Tibial artery (tissue), 4 donors: ENCODE measurements at regions not wholly inside any gene's neighbourhood (a gene's known extent, or its start where the extent isn't known, plus 50 kb on each side); places are given as distances from the start of the nearest gene placed in this dataset.

Experiments used
- DNase-seq, 2 donors: peaks; one replicate each; pipeline ENCODE4 v3.0.0-alpha.2; 2019
- H3K27ac ChIP-seq, 2 donors: fragments of 200-600 bp; sonication (generic) in 1 of 2; 1 replicate in 1 of 2; 2 replicates in 1 of 2; pipeline ENCODE4 v1.5.1; 2018 to 2019; ENCODE audit warnings: mild to moderate bottlenecking in 1 of 2
- H3K27me3 ChIP-seq, 2 donors: fragments of 200-600 bp; sonication (generic) in 1 of 2; one replicate each; pipeline versions ENCODE4 v1.5.1 to v1.6.0; 2016 to 2019
- H3K36me3 ChIP-seq, 3 donors: fragments of 200-600 bp; sonication (generic) in 2 of 3; one replicate each; pipeline ENCODE4 v1.5.1; 2016 to 2019; ENCODE audit warnings: mild to moderate bottlenecking in 2 of 3
- H3K4me1 ChIP-seq, 4 donors: fragments of 200-600 bp; sonication (generic) in 2 of 4; 1 replicate in 3 of 4; 2 replicates in 1 of 4; pipeline ENCODE4 v1.5.1; 2016 to 2019
- H3K4me3 ChIP-seq, 2 donors: fragments of 200-600 bp; sonication (generic) in 1 of 2; 1 replicate in 1 of 2; 2 replicates in 1 of 2; pipeline ENCODE4 v1.5.1; 2018 to 2019; ENCODE audit warnings: mild to moderate bottlenecking in 2 of 2
- H3K9me3 ChIP-seq, 3 donors: fragments of 200-600 bp; sonication (generic) in 1 of 3; one replicate each; pipeline ENCODE4 v1.5.1; 2016 to 2019
- CTCF ChIP-seq, 2 experiments: fragments of 200-600 bp in 1 of 2; fragments of 450-650 bp in 1 of 2; IDR thresholded peaks; one replicate each; pipeline ENCODE4 v1.5.1; 2017 to 2019; ENCODE audit warnings: antibody characterized with exemption in 2 of 2, mild to moderate bottlenecking in 1 of 2, moderate library complexity in 1 of 2
- intact Hi-C: fragments of 100-400 bp; cut with DNase I; formaldehyde crosslinking; loops from one replicate; pipeline ENCODE4 v1.15.0; 2023; ENCODE audit warnings: low total_unique reads

GRCh38 chr6:25032934-25033333 lies 97.2 kb upstream of the RIPOR2 start:
- H3K27ac ChIP-seq = no peak overlapping the region
- H3K9me3 ChIP-seq = no peaks in the 10 kb centered on the region
- no peak for TF ChIP-seq CTCF (IDR thresholded peaks at IDR 0.05)
- no peak for DNase-seq
- intact Hi-C loops = no loop called here
- H3K4me3 ChIP-seq = no peak overlapping the region
- no peaks in the 10 kb centered on the region for H3K27me3 ChIP-seq
- no peaks in the 10 kb centered on the region for H3K4me1 ChIP-seq
- H3K36me3 ChIP-seq = no peaks in the 10 kb centered on the region

- H3K27ac ChIP-seq = no peak overlapping the region
- no peak for TF ChIP-seq CTCF (IDR thresholded peaks at IDR 0.05)
- H3K36me3 ChIP-seq = no peaks in the 10 kb centered on the region
- no peaks in the 10 kb centered on the region for H3K4me1 ChIP-seq
- no peak overlapping the region for H3K4me3 ChIP-seq
- intact Hi-C loops = no loop called here
- H3K27me3 ChIP-seq = no peaks in the 10 kb centered on the region
- H3K9me3 ChIP-seq = no peaks in the 10 kb centered on the region
- DNase-seq = no peak
Observed at GRCh38 chr6:25034431-25034921, 98.7 kb upstream of the RIPOR2 start.

GRCh38 chr6:25035174-25035511 lies 99.4 kb upstream of the RIPOR2 start:
- no peak overlapping the region for H3K27ac ChIP-seq
- intact Hi-C loops = no loop called here
- no peaks in the 10 kb centered on the region for H3K36me3 ChIP-seq
- no peak for TF ChIP-seq CTCF (IDR thresholded peaks at IDR 0.05)
- H3K4me1 ChIP-seq = no peaks in the 10 kb centered on the region
- H3K27me3 ChIP-seq = no peaks in the 10 kb centered on the region
- H3K4me3 ChIP-seq = no peak overlapping the region
- DNase-seq = no peak
- no peaks in the 10 kb centered on the region for H3K9me3 ChIP-seq

- Histone ChIP-seq H3K36me3 (no peaks in the 10 kb centered on the region), H3K9me3 (no peaks in the 10 kb centered on the region), H3K4me3 (no peak overlapping the region), H3K27ac (no peak overlapping the region), H3K4me1 (no peaks in the 10 kb centered on the region), H3K27me3 (no peaks in the 10 kb centered on the region)
- TF ChIP-seq CTCF (IDR thresholded peaks at IDR 0.05) = no peak
- no peak for DNase-seq
- intact Hi-C loops = no loop called here
Observed at GRCh38 chr6:25035512-25036435, 100.0 kb upstream of the RIPOR2 start.

- Histone ChIP-seq H3K27ac (no peak overlapping the region), H3K4me1 (no peaks in the 10 kb centered on the region), H3K9me3 (no peaks in the 10 kb centered on the region), H3K36me3 (no peaks in the 10 kb centered on the region), H3K4me3 (no peak overlapping the region), H3K27me3 (no peaks in the 10 kb centered on the region)
- intact Hi-C loops = no loop called here
- DNase-seq = no peak
- TF ChIP-seq CTCF (IDR thresholded peaks at IDR 0.05) = no peak
Observed at GRCh38 chr6:25036461-25036860, 100.7 kb upstream of the RIPOR2 start.
